ENCODE measurements at regions not wholly inside any gene's neighbourhood (a gene's known extent, or its start where the extent isn't known, plus 50 kb on each side); places are given as distances from the start of the nearest gene placed in this dataset.

DNA sequence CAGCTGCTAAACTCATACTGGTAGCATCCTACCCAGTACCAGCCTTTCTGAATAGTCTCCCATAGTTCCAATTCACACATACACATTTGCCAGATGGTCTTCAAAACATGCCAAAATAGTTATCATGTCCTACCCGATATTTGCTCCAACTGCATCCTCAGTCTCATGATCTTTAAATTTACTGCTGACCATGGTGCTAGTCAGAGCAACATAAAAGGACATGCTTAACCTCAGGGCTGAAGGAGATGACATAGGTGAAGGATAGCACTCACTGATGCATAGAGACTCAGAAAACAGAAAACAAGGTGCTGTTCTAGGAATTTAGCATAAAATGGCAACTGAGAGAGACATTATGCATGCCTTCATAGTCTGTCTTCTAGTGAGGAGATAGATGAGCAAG, 200.6 kb upstream of the CCL2 start:
- Histone ChIP-seq H3K9me3 (ENCODE audit: control extremely low read depth in 1 of 3, control insufficient read depth in 2 of 3, insufficient read depth in 1 of 3, low read length in 2 of 3) (peaks cover 0 to 4% (median 0%) of the 10 kb centered on the region in 3 donors), H3K79me2 (ENCODE audit: control insufficient read depth, insufficient read depth, low read length) (no peaks in the 10 kb centered on the region), H3K4me2 (replicated peaks; ENCODE audit: low read depth, low read length, poor library complexity, severe bottlenecking) (no peak overlapping the region), H3K4me1 (ENCODE audit: control insufficient read depth in 2 of 2, insufficient read depth in 2 of 2, low read length in 2 of 2) (no peaks in the 10 kb centered on the region), H2AFZ (ENCODE audit: insufficient read depth, low read depth, low read length, poor library complexity, severe bottlenecking) (no peak overlapping the region), H3K36me3 (replicated peaks in 1 of 2; ENCODE audit: control extremely low read depth in 1 of 2, control insufficient read depth in 1 of 2, extremely low read depth in 1 of 2, insufficient read depth in 2 of 2, low read length in 1 of 2) (no peaks in the 10 kb centered on the region), H4K20me1 (ENCODE audit: control insufficient read depth, insufficient read depth, low read length, poor library complexity, severe bottlenecking) (no peaks in the 10 kb centered on the region), H3K4me3 (ENCODE audit: control extremely low read depth in 1 of 5, extremely low read depth in 1 of 5, insufficient read depth in 1 of 5, low read depth in 2 of 5, low read length in 4 of 5) (no peak overlapping the region), H3K27ac (ENCODE audit: low read length in 2 of 2) (no peak overlapping the region), H3K27me3 (replicated peaks in 1 of 4; ENCODE audit: control extremely low read depth in 1 of 4, control insufficient read depth in 3 of 4, insufficient read depth in 4 of 4, low read length in 3 of 4) (peaks cover 0 to 6% (median 4%) of the 10 kb centered on the region in 4 experiments), H3K9ac (ENCODE audit: low read length) (no peak overlapping the region)
- ChIA-PET CTCF (no interaction called here), POLR2A (no interaction called here)
- TF ChIP-seq EZH2 (IDR thresholded peaks at IDR 0.05; ENCODE audit: borderline replicate concordance, insufficient read depth, low read depth, low read length, poor library complexity, severe bottlenecking) = no peak
- no peak for TF ChIP-seq CTCF (IDR thresholded peaks at IDR 0.05)
- Mint-ChIP-seq H3K9me3 (ENCODE audit: insufficient read depth) (no peaks in the 10 kb centered on the region), H3K27me3 (peaks cover 30% of the 10 kb centered on the region), H3K4me1 (no peaks in the 10 kb centered on the region), H3K27ac (no peak overlapping the region), H3K4me3 (no peak overlapping the region)
- 100% methylated on average over 1 of the region's 1 CpG for WGBS (ENCODE audit: insufficient coverage)
- DNase-seq = no peak
- intact Hi-C loops (cut with micrococcal nuclease) = no loop called here
- no peak for ATAC-seq (ENCODE audit: low read depth)

- Mint-ChIP-seq H3K4me1 (no peaks in the 10 kb centered on the region), H3K27ac (no peak overlapping the region), H3K27me3 (peaks cover 30% of the 10 kb centered on the region), H3K9me3 (ENCODE audit: insufficient read depth) (no peaks in the 10 kb centered on the region), H3K4me3 (no peak overlapping the region)
- Histone ChIP-seq H3K4me1 (ENCODE audit: control insufficient read depth in 2 of 2, insufficient read depth in 2 of 2, low read length in 2 of 2) (no peaks in the 10 kb centered on the region), H3K27me3 (replicated peaks in 1 of 4; ENCODE audit: control extremely low read depth in 1 of 4, control insufficient read depth in 3 of 4, insufficient read depth in 4 of 4, low read length in 3 of 4) (peaks cover 0 to 6% (median 4%) of the 10 kb centered on the region in 4 experiments), H3K9ac (ENCODE audit: low read length) (no peak overlapping the region), H3K4me2 (replicated peaks; ENCODE audit: low read depth, low read length, poor library complexity, severe bottlenecking) (no peak overlapping the region), H4K20me1 (ENCODE audit: control insufficient read depth, insufficient read depth, low read length, poor library complexity, severe bottlenecking) (no peaks in the 10 kb centered on the region), H3K4me3 (ENCODE audit: control extremely low read depth in 1 of 5, extremely low read depth in 1 of 5, insufficient read depth in 1 of 5, low read depth in 2 of 5, low read length in 4 of 5) (no peak overlapping the region), H3K36me3 (replicated peaks in 1 of 2; ENCODE audit: control extremely low read depth in 1 of 2, control insufficient read depth in 1 of 2, extremely low read depth in 1 of 2, insufficient read depth in 2 of 2, low read length in 1 of 2) (no peaks in the 10 kb centered on the region), H3K27ac (ENCODE audit: low read length in 2 of 2) (no peak overlapping the region), H3K9me3 (ENCODE audit: control extremely low read depth in 1 of 3, control insufficient read depth in 2 of 3, insufficient read depth in 1 of 3, low read length in 2 of 3) (peaks cover 0 to 10% (median 0%) of the 10 kb centered on the region in 3 donors), H3K79me2 (ENCODE audit: control insufficient read depth, insufficient read depth, low read length) (no peaks in the 10 kb centered on the region), H2AFZ (ENCODE audit: insufficient read depth, low read depth, low read length, poor library complexity, severe bottlenecking) (no peak overlapping the region)
- 50% methylated on average over 1 of the region's 3 CpGs for WGBS (ENCODE audit: insufficient coverage)
- intact Hi-C loops (cut with micrococcal nuclease) = no loop called here
- CTCF ChIA-PET = no interaction called here
- DNase-seq (no peak), ATAC-seq (ENCODE audit: low read depth) (no peak)
- TF ChIP-seq CTCF (IDR thresholded peaks at IDR 0.05) = no peak
- no peak for TF ChIP-seq EZH2 (IDR thresholded peaks at IDR 0.05; ENCODE audit: borderline replicate concordance, insufficient read depth, low read depth, low read length, poor library complexity, severe bottlenecking)
- POLR2A ChIA-PET = no interaction called here
Observed at GRCh38 chr17:34055606-34056005, 199.5 kb upstream of the CCL2 start.
